Urothelium cell line (cell line): ENCODE measurements at regions not wholly inside any gene's neighbourhood (a gene's known extent, or its start where the extent isn't known, plus 50 kb on each side); places are given as distances from the start of the nearest gene placed in this dataset.
A peak's percentile ranks its signal among the peaks of the same experiment; 100 is the strongest.
"Not testable (repeated sequence)": the region's sequence is repeated elsewhere in the genome, so short reads cannot be mapped to it uniquely, and the experiment has no call there.

ENCODE experiments used
- DNase-seq: peaks from one replicate; pipeline ENCODE4 v3.0.0; 2011; ENCODE audit warnings: low spot score, mixed read lengths
- FAIRE-seq: peaks from 2 replicates; lab custom pipeline; 2011; peaks lifted over from hg19 to GRCh38; lab: Jason Lieb, UNC

DNA sequence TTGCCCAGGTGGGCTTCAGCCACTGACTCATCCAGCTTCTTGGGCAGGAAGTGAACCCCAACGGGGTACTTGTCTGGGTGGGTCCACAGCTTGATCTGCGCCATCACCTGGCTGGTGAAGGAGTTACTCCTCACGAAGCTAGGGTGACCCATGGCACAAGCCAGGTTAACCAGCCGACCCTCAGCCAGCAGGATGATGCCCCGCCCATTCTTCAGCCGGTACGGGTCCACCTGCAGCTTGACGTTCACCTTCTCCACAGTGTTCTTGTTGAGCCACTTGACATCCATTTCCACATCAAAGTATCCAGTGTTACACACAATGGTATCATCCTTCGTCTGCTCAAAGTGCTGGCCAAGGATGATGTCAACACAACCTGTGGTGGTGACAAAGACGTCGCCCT is 121.3 kb upstream of the NXPH2 start:
- no peak for DNase-seq
- FAIRE-seq, result no peak

DNA sequence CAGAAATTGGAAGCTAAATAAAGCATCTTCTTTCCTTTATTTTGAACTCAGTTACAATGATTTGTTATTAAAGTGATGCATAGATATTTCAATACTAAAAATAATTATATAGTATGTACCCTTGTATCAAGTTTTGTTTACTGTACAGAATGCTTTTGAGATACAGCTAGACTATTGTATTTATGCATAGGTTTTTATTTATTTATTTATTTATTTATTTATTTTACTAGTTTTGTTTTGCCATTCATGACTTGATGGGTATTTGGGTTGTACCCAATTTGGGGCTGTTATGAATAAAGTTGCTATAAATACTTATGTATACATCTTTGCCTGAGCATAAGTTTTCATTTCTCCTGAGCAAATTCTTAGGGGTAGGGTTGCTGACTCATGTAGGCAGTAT is 118.7 kb upstream of the NXPH2 start:
- FAIRE-seq, result no peak
- DNase-seq, result no peak

DNA sequence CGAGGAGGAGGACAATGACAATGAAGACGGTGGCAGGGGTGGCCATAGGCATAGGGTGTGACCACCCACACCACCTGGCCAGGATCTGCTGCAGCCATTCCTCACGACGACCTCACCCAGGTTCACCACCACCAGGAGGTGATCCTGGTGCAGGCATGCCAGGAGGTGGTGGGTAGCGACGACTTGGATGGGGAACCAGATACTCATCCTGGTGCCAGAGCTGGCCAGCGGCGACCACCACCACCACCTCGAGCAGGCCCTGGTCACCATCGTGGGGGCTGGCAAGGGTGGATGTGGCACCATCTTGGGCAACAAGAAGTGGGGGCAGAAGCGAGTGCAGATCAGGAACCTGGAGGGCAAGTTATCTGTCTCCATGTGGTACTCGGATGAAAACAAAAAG is 117.1 kb upstream of the NXPH2 start:
- FAIRE-seq, result no peak
- no peak for DNase-seq

DNA sequence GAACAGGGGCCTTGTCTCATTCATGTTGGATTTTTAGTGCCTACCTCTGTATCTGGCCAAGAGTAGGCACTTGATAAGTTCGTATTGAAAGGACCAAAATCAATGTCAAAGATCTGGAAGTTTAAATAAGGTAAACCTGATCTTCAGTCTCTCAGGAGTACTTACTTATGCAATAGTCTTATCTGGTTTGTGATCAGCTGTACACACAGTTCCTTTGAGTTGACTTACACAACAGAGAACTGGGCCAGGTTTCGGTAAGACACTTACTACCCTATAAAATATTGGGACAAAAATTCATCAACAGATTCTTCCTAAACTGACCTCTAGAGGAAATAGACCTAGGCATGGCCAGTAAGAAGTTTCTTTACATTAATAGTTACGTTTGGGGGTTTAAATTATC is 113.6 kb upstream of the NXPH2 start:
- FAIRE-seq, result no peak
- no peak for DNase-seq

- DNase-seq (no peak), FAIRE-seq (no peak)
Measured at GRCh38 chr2:138881126-138881525, 100.9 kb upstream of the NXPH2 start.

DNA sequence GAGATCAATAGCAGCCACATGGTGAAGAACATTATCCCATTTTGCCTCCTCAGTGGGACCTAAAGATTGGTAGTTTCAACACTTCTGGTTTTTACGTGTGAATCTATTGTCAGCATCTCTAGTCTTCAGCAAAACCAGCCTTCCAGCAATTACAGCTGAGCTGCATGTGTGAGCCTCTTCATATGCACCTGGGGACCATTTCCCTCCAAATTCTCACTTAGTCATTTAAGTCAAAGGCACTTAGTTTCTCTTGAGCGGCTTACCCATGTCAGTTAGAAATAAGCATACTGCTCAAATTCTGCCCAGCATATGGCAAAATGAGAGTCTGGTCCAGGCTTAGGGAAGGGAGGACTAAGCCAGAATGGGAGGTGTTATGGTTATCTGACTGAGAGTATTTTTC is 99.7 kb upstream of the NXPH2 start:
- no peak for FAIRE-seq

GRCh38 chr2:138877421-138877820 is 97.2 kb upstream of the NXPH2 start:
- peak; percentile 16 for DNase-seq
- no peak for FAIRE-seq

More for the DNA sequence above, 99.7 kb upstream of the NXPH2 start:
- no peak for DNase-seq

DNA sequence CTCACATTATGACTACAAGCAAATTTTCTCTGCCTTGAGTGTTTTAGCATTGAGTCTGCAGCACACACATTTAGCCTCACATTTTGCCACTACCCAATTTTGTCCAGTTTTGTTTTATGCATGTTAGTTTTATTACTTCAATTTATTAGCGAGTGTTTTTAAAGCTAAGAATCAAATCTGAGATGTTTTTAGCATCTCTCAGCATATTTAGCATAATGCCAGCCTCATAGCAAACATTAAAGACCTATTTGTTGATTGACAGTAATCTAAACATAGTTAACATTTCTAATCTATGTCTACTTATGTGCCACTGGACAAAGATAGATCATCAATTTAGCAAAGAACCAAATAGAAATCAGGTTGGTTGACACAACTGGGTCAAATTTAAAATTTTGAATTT is 94.1 kb upstream of the NXPH2 start:
- DNase-seq, result no peak
- no peak for FAIRE-seq

DNA sequence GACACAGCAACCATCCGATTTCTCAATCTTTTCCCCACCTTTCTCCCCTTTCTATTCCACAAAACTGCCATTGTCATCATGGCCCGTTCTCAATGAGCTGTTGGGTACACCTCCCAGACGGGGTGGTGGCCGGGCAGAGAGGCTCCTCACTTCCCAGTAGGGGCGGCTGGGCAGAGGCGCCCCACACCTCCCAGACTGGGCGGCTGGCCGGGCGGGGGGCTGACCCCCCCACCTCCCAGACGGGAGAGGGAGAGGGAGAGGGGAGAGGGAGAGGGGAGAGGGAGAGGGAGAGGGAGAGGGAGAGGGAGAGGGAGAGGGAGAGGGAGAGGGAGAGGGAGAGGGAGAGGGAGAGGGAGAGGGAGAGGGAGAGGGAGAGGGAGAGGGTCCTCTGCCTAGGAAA is 91.9 kb upstream of the NXPH2 start:
- DNase-seq, FAIRE-seq: not testable (repeated sequence)

DNA sequence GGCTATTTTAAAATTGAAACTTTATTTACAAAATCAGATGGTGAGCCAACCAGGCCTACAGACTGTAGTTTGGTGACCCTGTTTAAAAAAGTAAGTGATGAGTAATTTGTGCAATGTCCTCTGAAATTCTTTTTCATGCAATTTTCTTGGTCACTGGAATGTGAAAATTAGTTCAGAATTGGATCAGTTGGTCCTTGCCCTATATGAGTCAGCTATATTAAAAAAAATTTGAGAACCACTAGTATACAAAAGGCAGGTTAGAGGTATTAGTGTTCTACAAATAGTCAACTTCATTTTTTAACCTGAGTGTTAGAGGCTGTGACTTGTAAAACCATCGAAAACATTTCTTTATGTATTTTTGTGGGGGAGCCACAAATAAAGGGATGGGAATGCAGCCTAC is 91.1 kb upstream of the NXPH2 start:
- FAIRE-seq, result no peak
- no peak for DNase-seq

GRCh38 chr2:138867341-138867740 is 87.2 kb upstream of the NXPH2 start:
- FAIRE-seq (no peak), DNase-seq (no peak)

DNA sequence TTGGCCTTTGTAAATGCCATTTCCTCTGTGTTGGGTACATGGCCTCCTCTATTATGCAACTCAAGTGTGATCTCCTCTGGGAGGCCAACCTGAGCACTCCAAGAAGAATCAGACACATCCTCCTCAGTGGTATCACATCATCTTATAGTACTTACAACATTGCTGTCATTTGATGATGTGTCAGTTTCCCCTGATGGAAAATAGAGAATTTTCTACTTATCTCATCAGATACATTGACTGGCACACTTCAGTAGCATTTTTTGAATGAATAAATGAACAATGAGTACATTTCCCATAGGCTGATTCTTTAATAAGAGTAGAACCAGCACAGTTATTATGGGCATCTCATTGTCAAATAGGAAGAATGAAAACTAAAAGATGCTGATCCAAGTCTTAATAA is 86.6 kb upstream of the NXPH2 start:
- no peak for FAIRE-seq

GRCh38 chr2:138853761-138854160 is 73.6 kb upstream of the NXPH2 start:
- FAIRE-seq (no peak), DNase-seq (no peak)

More for the DNA sequence above, 86.6 kb upstream of the NXPH2 start:
- no peak for DNase-seq

DNA sequence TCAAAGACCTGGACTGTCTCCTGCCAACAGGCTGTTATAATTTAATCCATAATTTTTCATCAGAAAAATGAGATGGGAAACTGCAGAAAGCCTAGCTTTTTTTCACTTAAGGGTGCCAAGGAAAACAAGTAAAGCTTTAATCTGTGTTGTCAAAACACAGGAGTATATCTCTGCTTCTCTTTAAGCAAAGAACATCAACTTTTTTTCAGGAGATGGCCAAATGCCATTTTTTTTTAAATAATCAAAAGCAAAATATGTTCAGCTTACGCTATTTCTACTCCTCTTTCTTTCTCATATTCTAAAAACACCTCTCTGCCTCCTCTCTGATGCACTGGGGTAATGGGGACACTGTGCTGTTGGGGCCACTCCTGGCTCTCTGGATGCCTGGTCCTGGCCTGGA is 73.1 kb upstream of the NXPH2 start:
- FAIRE-seq (no peak), DNase-seq (no peak)

GRCh38 chr2:138846216-138846821 is 66.1 kb upstream of the NXPH2 start:
- FAIRE-seq (no peak), DNase-seq (peak; percentile 48)

DNA sequence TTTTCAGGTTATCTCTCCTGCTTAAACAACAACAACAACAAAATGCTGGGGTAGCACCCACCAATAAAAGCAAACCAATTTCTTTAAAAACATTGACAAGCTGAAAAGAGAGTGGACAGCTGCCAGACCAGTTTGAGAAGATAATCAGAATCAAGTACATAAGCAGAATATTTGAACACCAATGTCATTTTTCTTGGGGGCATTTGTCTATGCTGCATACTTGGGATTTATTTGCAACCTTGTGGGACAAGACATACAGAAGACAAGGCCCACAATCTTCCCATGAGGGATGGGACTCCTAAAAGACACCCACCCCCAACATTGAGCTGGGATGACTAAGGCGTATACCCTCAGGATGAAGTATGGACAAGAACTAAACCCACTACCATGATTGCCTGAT is 62.2 kb upstream of the NXPH2 start:
- FAIRE-seq, result no peak
- DNase-seq, result no peak

DNA sequence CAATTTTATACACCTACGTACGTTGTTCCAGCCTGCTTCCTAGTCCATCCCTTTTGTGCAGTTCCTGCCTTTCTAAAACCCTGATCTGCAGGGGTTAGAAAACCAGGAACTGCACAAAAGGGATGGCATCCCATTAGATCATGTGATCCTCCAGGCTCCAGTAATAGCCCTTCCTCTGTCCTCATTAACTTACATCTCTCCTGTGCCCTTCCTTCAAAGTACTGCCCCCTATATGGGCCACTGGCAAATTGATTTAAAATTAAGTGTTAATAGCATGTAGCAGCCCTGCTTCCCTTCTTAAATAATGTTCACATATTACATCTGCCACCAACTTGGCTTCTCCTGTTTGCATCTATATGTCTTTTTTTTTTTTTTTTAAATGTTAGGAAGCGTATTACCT is 61.3 kb upstream of the NXPH2 start:
- FAIRE-seq, result no peak
- DNase-seq, result no peak

- no peak for FAIRE-seq
Measured at GRCh38 chr2:138838851-138839620, 58.8 kb upstream of the NXPH2 start.

DNA sequence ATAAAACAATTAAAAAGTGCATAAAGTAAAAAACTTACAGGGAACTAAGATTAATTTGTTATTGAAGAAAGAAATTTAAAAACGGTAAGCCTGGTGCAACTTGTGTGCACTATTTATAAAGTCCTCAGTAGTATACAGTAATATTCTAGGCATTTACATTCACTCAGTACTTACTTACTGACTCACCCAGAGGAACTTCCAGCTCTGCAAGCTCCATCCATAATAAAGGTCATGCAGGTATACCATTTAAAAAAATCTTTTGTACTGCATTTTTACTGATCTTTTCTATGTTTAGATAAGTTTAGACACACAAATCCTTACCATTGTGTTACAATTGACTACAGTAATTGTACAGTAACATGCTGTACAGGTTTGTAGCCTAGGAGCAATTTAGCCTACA is 51.5 kb upstream of the NXPH2 start:
- no peak for FAIRE-seq
- no peak for DNase-seq

More at GRCh38 chr2:138838851-138839620, 58.8 kb upstream of the NXPH2 start:
- DNase-seq, result no peak

DNA sequence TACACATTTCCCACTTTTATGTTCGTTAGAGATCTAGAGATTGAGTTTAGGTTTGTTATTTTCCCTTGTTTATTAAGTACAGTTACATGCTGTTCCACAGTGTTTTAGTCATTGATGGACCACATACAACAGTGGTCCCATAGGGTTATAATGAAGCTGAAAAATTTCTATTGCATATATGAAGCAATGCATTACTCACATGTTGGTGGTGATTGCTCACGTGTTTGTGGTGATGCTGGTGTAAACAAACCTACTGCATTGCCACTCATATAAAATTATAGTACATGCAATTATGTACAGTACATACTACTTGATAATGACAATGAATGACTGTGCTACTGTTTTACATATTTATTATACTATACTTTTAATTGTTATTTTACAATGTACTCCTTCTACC is 51.0 kb upstream of the NXPH2 start:
- FAIRE-seq (no peak), DNase-seq (no peak)

- DNase-seq (no peak), FAIRE-seq (no peak)
Measured at GRCh38 chr2:138830547-138830946, 50.4 kb upstream of the NXPH2 start.
